AG04449 (cell line): ENCODE measurements at regions not wholly inside any gene's neighbourhood (a gene's known extent, or its start where the extent isn't known, plus 50 kb on each side); places are given as distances from the start of the nearest gene placed in this dataset.

Experiments used
- CTCF ChIA-PET: fragments of 350-600 bp; formaldehyde crosslinking; extraction: SDS; loops from one replicate; lab custom pipeline; 2021; ENCODE audit warnings: antibody characterized with exemption; lab: Yijun Ruan, JAX
- POLR2A ChIA-PET: fragments of 400-600, 350-600 bp; formaldehyde crosslinking; extraction: SDS; loops from one replicate; lab custom pipeline; 2020; ENCODE audit warnings: antibody characterized with exemption, inconsistent platforms; lab: Yijun Ruan, JAX
- DNase-seq: peaks from one replicate; pipeline ENCODE4 v3.0.0-alpha.2; 2010; ENCODE audit warnings: low read depth, low spot score
- H3K4me3 ChIP-seq: 2 replicates; pipeline ENCODE4 v1.5.1; 2011; ENCODE audit warnings: low read depth, mild to moderate bottlenecking, control low read depth, low read length
- TF ChIP-seq, protein P1 (sequence below): IDR thresholded peaks from one replicate; pipeline ENCODE4 v1.5.1; 2011; ENCODE audit warnings: mild to moderate bottlenecking, moderate library complexity, low read length, control low read depth, inconsistent platforms; ENCODE audit not compliant: insufficient read depth; ENCODE audit errors: missing control alignments

DNA sequence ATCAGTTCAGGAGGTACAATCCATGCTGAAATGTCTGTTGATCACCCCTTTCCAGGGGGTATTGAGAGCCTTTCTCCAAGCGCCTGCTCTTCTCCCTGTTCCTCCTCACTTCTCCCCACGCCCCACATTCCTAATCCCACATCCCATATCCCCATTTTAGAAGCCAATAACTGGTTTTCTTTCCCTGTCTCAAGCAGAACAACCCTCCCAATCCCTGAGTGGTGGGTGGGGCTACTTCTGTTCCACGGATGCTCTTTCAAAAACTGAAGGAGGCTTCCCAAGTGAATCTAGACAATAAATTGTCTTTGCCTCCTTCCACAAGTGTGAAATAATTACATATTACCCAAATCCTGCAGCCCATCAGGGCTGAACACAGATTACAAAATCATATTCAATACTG, 77.0 kb upstream of the SEMA6A start:
- TF ChIP-seq, protein P1, sequence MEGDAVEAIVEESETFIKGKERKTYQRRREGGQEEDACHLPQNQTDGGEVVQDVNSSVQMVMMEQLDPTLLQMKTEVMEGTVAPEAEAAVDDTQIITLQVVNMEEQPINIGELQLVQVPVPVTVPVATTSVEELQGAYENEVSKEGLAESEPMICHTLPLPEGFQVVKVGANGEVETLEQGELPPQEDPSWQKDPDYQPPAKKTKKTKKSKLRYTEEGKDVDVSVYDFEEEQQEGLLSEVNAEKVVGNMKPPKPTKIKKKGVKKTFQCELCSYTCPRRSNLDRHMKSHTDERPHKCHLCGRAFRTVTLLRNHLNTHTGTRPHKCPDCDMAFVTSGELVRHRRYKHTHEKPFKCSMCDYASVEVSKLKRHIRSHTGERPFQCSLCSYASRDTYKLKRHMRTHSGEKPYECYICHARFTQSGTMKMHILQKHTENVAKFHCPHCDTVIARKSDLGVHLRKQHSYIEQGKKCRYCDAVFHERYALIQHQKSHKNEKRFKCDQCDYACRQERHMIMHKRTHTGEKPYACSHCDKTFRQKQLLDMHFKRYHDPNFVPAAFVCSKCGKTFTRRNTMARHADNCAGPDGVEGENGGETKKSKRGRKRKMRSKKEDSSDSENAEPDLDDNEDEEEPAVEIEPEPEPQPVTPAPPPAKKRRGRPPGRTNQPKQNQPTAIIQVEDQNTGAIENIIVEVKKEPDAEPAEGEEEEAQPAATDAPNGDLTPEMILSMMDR, result no peak
- no peak overlapping the region for H3K4me3 ChIP-seq
- ChIA-PET CTCF (no interaction called here), POLR2A (no interaction called here)
- DNase-seq, result no peak

DNA sequence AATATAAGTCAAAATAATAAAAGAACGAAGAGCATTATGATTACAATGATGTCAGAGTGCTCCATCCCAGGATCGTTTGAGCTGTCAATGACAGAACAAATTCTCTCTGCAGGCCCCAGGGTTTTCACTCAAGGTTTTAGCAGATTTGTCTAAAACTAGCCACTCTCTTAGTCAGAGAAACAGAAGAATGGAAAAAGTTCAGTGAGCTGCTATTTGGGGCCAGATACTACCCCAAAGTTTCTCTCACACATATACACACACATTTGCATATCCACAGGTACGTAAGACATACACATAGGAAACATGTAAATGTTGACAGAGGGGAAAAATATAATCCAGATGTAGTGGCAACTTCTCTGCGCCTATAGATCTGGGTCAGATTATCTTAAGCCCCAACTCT, 76.3 kb upstream of the SEMA6A start:
- DNase-seq, result no peak
- POLR2A ChIA-PET, result no interaction called here
- CTCF ChIA-PET, result no interaction called here
- no peak overlapping the region for H3K4me3 ChIP-seq
- TF ChIP-seq, protein P1, result no peak

DNA sequence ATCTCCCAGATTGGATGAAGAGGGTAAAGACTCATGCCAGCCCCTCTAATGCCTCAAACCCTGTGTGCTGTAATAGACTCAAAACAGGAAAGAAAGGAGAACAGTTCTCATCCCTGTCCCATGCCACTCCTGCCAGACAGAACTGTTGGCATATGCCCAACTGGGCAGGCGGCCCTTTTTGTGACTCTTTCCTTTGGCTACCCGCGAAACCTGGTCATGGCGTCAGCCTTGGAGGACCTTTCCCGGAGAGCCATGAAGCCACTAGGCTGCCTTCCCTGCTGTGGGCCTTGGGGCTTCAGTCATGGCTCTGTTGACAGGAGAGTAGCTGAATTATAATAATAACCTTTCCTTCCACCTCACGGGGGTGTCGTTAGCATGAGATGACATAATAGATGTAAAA, 75.9 kb upstream of the SEMA6A start:
- no peak for DNase-seq
- TF ChIP-seq, protein P1, result no peak
- H3K4me3 ChIP-seq, result no peak overlapping the region
- ChIA-PET CTCF (no interaction called here), POLR2A (no interaction called here)

DNA sequence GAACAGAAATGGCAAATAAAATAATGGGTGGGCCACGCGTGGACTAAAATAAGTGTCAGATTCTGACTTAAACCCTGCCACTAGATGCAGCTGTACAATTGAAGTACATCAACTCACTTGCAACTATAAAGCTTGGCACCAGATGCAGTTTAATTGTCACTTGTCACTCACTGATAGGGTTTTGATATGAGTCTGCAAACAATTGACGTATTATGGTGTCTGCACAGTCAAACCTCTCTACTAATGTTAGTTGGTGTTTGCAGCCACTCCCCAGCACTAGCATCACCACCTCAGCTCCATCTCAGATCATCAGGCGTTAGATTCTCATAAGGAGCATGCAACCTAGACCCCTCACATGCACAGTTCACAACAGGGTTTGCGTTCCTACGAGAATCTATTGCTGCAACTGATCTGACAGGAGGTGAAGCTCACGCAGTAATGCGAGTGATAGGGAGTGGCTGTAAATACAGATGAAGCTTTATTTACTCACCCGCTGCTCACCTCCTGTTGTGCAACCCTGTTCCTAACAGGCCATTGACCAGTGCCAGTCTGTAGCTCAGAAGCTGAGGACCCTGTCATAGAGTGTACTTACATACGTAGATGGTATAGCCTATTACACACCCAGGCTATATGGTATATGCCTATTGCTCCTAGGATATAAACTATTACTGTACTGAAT, 72.1 kb upstream of the SEMA6A start:
- no peak for DNase-seq
- POLR2A ChIA-PET, result no interaction called here
- TF ChIP-seq, protein P1, result no peak
- CTCF ChIA-PET, result no interaction called here
- H3K4me3 ChIP-seq, result no peak overlapping the region

DNA sequence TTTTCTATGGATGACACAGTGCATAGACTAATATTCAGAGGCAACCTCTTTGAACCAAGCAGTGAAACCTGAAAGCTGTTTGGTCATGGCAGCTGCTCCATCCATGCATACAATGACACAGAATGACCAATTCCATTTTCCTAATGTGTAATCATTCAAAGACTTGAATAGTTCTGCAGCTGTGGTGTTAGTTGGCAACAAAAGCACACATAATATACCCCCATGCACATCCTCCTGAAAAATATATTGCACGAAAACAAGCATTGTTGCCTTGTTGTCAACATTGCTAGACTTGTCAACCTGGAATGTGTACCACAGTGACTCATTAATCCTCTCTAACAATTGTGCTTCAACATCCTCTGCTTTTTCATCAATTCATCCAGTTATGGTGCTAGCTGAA, 71.0 kb upstream of the SEMA6A start:
- POLR2A ChIA-PET, result no interaction called here
- TF ChIP-seq, protein P1, result no peak
- DNase-seq, result no peak
- CTCF ChIA-PET, result no interaction called here
- H3K4me3 ChIP-seq, result no peak overlapping the region

DNA sequence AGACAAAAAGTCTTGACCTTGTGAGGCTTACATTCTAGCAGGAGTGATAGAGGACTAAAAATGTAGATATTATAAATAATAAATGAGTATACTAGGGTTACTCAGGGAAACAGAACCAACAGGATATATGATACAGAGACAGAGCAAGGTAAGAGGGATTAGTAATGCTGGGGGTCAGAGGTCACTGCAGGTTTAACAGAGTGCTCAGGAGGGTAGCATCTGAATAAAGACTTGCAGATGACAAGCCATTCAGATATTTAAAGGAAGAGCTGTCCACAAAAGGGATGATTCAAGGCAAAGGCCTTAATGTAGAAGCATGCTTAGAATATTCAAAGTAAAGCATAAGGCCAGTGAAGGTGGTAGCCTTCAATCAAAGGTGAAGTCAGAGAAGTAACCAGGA, 65.6 kb upstream of the SEMA6A start:
- TF ChIP-seq, protein P1, result no peak
- CTCF ChIA-PET, result no interaction called here
- DNase-seq, result no peak
- no peak overlapping the region for H3K4me3 ChIP-seq
- POLR2A ChIA-PET, result no interaction called here
